GM23248 (cell line): ENCODE measurements at regions not wholly inside any gene's neighbourhood (a gene's known extent, or its start where the extent isn't known, plus 50 kb on each side); places are given as distances from the start of the nearest gene placed in this dataset.

Source experiments
- EZH2 ChIP-seq: fragments of 200-600 bp; sonication (generic); IDR thresholded peaks from 2 replicates; pipeline ENCODE4 v1.6.1; 2018; ENCODE audit warnings: antibody characterized with exemption, mild to moderate bottlenecking; ENCODE audit not compliant: insufficient read depth, poor library complexity, severe bottlenecking
- EZH2phosphoT487 ChIP-seq: fragments of 200-600 bp; sonication (generic); IDR thresholded peaks from 2 replicates; pipeline ENCODE4 v1.6.1; 2018; ENCODE audit warnings: antibody characterized with exemption, moderate library complexity, mild to moderate bottlenecking, low read depth; ENCODE audit not compliant: insufficient read depth

GRCh38 chrX:113300580-113300979, 459.9 kb upstream of the AMOT start:
- TF ChIP-seq EZH2phosphoT487: no peak
- TF ChIP-seq EZH2: no peak
